ENCODE measurements at regions not wholly inside any gene's neighbourhood (a gene's known extent, or its start where the extent isn't known, plus 50 kb on each side); places are given as distances from the start of the nearest gene placed in this dataset.

- TF ChIP-seq GATA2 (IDR thresholded peaks at IDR 0.05; ENCODE audit: low read depth, low read length), result no peak
- no peak for TF ChIP-seq GATA3 (IDR thresholded peaks at IDR 0.05; ENCODE audit: low read depth, low read length)
These were observed 89.9 kb upstream of the JAZF1 start for GRCh38 chr7:28270536-28270935.

All from SH-SY5Y (cell line).